Breast epithelium (tissue), 4 donors: ENCODE measurements at regions not wholly inside any gene's neighbourhood (a gene's known extent, or its start where the extent isn't known, plus 50 kb on each side); places are given as distances from the start of the nearest gene placed in this dataset.

ENCODE experiments used
- DNase-seq, 2 donors: peaks; one replicate each; pipeline ENCODE4 v3.0.0-alpha.2; 2019; ENCODE audit warnings: low spot score in 2 of 2
- H3K27ac ChIP-seq, 2 donors: fragments of 200-600 bp; sonication (generic) in 1 of 2; one replicate each; pipeline ENCODE4 v1.5.1; 2016 to 2019; ENCODE audit warnings: mild to moderate bottlenecking in 1 of 2
- H3K27me3 ChIP-seq, 2 donors: fragments of 200-600 bp; sonication (generic) in 1 of 2; one replicate each; pipeline versions ENCODE4 v1.5.1 to v1.6.0; 2017 to 2019; ENCODE audit warnings: control low read depth in 1 of 2, mild to moderate bottlenecking in 1 of 2
- H3K36me3 ChIP-seq: fragments of 200-600 bp; one replicate; pipeline ENCODE4 v1.5.1; 2019
- H3K4me1 ChIP-seq, 2 donors: fragments of 200-600 bp; sonication (generic); one replicate each; pipeline ENCODE4 v1.5.1; 2016 to 2019; ENCODE audit warnings: control low read depth in 1 of 2
- H3K4me3 ChIP-seq, 3 donors: fragments of 200-600 bp; sonication (generic); 1 replicate in 2 of 3; 2 replicates in 1 of 3; pipeline ENCODE4 v1.5.1; 2016 to 2019; ENCODE audit warnings: mild to moderate bottlenecking in 3 of 3, moderate library complexity in 2 of 3
- H3K9me3 ChIP-seq, 2 donors: fragments of 200-600 bp; sonication (generic) in 1 of 2; one replicate each; pipeline ENCODE4 v1.5.1; 2016 to 2019; ENCODE audit warnings: control low read depth in 1 of 2
- POLR2A ChIP-seq: fragments of 450-650 bp; IDR thresholded peaks from one replicate; pipeline ENCODE4 v1.6.1; 2016; ENCODE audit warnings: antibody characterized with exemption, mild to moderate bottlenecking, moderate library complexity
- POLR2AphosphoS5 ChIP-seq, 3 donors: sonication (generic); formaldehyde crosslinking; IDR thresholded peaks; one replicate each; pipeline ENCODE4 v1.6.1; 2017; ENCODE audit warnings: antibody characterized with exemption in 3 of 3
- intact Hi-C: fragments of 100-400 bp; cut with DNase I; formaldehyde crosslinking; loops from one replicate; pipeline ENCODE4 v1.15.1; 2023; ENCODE audit warnings: low total_unique reads
- TF ChIP-seq, protein P1 (sequence below), 3 donors: fragments of 450-650 bp; IDR thresholded peaks; one replicate each; pipeline ENCODE4 v1.5.1; 2016 to 2017; ENCODE audit warnings: antibody characterized with exemption in 3 of 3, mild to moderate bottlenecking in 3 of 3, moderate library complexity in 3 of 3

DNA sequence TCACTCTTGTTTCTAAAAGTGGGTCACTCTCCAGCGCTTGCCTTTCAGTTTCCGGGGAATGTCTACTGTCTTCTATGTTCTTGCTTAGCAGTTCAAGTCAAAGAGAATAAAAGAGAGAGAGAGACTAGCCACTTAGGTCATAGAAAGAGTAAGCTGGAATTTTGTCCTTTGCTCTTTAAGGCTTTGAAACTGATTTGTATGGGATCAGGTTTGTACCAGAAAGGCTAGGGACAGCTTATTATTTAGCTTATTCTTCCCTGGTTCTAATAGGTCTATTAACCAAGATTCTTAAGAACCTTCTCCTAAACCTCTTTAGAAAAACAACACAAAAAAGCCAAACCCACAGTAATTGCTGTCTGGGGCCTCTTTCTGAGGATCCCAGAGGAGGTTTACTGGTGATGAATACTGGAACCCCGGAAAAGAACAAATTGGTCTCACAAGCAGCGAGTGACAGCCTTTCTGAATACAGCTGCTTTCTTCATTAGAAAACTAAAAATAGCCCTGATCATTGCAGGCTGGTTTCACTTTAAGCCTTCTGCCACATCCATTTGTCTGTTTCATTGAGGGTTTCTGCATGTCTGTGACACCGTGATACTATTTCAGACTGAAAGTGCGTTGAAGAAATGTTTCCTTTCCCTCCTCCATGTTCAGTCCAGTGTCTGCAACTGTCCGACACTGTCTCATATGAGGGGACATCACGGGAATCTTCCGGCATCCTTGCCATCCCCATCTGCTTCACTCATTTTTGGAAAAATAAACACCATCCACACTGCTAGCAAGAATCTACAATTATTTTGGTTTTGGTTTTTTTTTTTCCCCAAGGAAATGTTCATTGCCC lies 75.1 kb upstream of the ATXN1 start:
- H3K4me1 ChIP-seq, result no peaks in the 10 kb centered on the region
- peak overlapping the region; percentile 10 to 54 (median 14) for H3K4me3 ChIP-seq
- H3K36me3 ChIP-seq, result no peaks in the 10 kb centered on the region
- H3K27ac ChIP-seq, result peak overlapping the region in 1 of 2 donors; percentile 52
- TF ChIP-seq POLR2A, result no peak
- TF ChIP-seq POLR2AphosphoS5 (IDR thresholded peaks at IDR 0.05), result no peak
- TF ChIP-seq, protein P1, sequence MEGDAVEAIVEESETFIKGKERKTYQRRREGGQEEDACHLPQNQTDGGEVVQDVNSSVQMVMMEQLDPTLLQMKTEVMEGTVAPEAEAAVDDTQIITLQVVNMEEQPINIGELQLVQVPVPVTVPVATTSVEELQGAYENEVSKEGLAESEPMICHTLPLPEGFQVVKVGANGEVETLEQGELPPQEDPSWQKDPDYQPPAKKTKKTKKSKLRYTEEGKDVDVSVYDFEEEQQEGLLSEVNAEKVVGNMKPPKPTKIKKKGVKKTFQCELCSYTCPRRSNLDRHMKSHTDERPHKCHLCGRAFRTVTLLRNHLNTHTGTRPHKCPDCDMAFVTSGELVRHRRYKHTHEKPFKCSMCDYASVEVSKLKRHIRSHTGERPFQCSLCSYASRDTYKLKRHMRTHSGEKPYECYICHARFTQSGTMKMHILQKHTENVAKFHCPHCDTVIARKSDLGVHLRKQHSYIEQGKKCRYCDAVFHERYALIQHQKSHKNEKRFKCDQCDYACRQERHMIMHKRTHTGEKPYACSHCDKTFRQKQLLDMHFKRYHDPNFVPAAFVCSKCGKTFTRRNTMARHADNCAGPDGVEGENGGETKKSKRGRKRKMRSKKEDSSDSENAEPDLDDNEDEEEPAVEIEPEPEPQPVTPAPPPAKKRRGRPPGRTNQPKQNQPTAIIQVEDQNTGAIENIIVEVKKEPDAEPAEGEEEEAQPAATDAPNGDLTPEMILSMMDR (IDR thresholded peaks at IDR 0.05), result no peak
- intact Hi-C loops, result no loop called here
- no peaks in the 10 kb centered on the region for H3K9me3 ChIP-seq
- no peaks in the 10 kb centered on the region for H3K27me3 ChIP-seq
- DNase-seq, result no peak

DNA sequence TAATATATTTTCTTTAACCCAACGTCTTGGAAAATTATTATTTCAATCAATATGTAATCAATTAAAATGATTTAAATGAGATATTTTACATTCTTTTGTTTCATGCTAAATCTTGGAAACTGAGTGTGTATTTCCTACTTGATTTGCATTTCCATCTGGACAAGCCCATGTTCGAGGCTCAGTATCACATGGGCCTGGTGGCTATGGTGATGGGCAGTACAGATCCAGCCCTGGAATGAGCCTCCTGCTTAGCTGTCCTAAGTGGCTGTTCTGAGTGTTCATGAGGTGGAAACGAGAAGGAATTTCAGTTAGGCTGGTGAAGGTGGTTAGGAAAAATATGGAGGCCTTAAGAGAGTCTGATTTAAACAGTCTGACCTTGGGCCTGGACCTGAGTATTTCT lies 73.0 kb upstream of the ATXN1 start:
- H3K9me3 ChIP-seq, result no peaks in the 10 kb centered on the region
- TF ChIP-seq POLR2AphosphoS5 (IDR thresholded peaks at IDR 0.05) (no peak), POLR2A (no peak)
- TF ChIP-seq, protein P1 (IDR thresholded peaks at IDR 0.05), result no peak
- intact Hi-C loops, result no loop called here
- H3K36me3 ChIP-seq, result no peaks in the 10 kb centered on the region
- no peak overlapping the region for H3K4me3 ChIP-seq
- no peaks in the 10 kb centered on the region for H3K27me3 ChIP-seq
- no peak overlapping the region for H3K27ac ChIP-seq
- H3K4me1 ChIP-seq, result no peaks in the 10 kb centered on the region
- DNase-seq, result no peak

DNA sequence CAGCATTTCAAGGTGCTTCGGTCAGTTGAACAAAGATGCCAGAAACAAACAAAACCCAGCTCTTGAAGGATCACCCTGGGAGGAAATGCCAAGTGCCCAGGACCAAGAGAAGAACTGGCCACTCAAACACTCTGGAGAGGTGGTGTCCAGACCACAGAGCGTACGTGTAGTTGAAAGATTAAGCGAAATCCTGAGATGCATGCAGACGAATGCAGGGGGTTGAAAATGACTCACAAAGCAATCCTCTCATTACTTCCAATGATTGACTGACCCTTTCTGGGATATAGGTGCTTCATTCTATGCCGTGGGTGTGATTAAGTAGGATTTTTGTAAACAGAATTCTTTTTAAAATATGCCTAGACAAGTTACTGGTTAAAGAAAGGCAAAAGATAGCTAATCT lies 71.5 kb upstream of the ATXN1 start:
- Histone ChIP-seq H3K36me3 (no peaks in the 10 kb centered on the region), H3K27ac (no peak overlapping the region), H3K4me3 (no peak overlapping the region), H3K9me3 (no peaks in the 10 kb centered on the region), H3K4me1 (no peaks in the 10 kb centered on the region), H3K27me3 (no peaks in the 10 kb centered on the region)
- intact Hi-C loops, result no loop called here
- no peak for DNase-seq
- TF ChIP-seq POLR2AphosphoS5 (IDR thresholded peaks at IDR 0.05), result no peak
- TF ChIP-seq, protein P1 (IDR thresholded peaks at IDR 0.05), result no peak
- TF ChIP-seq POLR2A, result no peak

DNA sequence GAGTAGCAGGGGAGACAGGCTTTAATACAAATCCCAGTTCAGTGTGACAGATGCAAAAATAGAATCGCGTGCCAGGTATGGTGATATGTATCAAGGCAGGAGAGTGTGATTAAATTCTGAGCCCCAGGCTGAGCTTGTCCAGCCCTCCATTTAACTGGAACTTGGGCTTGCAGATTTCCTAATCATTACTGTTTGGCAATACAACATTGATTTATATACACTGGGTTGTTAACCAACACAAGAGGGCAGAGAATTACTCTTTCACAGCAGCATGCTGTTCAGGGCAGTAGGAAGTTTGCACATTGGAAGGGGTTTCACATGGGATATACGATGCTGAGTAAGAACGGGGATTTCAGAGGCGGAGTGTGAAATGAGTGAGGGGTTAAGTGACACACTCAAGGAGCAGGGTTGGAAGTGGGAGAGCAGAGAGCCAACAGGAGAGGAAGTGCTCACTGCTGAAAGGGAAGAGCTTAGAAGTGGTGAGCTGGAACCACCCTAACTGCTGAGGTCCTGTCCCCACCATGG lies 70.8 kb upstream of the ATXN1 start:
- Histone ChIP-seq H3K4me3 (no peak overlapping the region), H3K9me3 (no peaks in the 10 kb centered on the region), H3K27me3 (no peaks in the 10 kb centered on the region), H3K4me1 (no peaks in the 10 kb centered on the region), H3K27ac (no peak overlapping the region), H3K36me3 (no peaks in the 10 kb centered on the region)
- intact Hi-C loops, result no loop called here
- DNase-seq, result no peak
- TF ChIP-seq POLR2AphosphoS5 (IDR thresholded peaks at IDR 0.05) (no peak), POLR2A (no peak)
- TF ChIP-seq, protein P1 (IDR thresholded peaks at IDR 0.05), result no peak

DNA sequence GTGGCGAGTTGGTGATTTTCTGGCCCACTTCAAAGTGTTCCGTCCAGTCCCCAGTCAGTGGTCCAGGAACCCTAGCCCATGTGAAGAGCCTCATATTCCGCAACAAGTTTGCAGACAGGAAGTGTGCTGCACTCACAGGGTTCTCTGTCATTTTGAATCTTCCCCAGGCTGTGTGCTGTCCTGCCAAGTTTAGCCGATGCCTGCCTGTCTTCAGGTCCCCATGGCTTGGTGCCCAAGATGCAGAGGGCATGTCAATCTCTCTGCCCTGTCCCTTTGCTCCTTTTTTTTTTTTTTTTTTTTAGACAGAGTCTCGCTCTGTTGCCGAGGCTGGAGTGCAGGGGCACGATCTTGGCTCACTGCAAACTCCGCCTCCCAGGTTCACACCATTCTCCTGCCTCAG lies 69.9 kb upstream of the ATXN1 start:
- no peak for DNase-seq
- H3K27ac ChIP-seq, result no peak overlapping the region
- no peaks in the 10 kb centered on the region for H3K27me3 ChIP-seq
- no peaks in the 10 kb centered on the region for H3K4me1 ChIP-seq
- no peak overlapping the region for H3K4me3 ChIP-seq
- TF ChIP-seq, protein P1 (IDR thresholded peaks at IDR 0.05), result no peak
- no peak for TF ChIP-seq POLR2A
- no peak for TF ChIP-seq POLR2AphosphoS5 (IDR thresholded peaks at IDR 0.05)
- intact Hi-C loops, result no loop called here
- no peaks in the 10 kb centered on the region for H3K9me3 ChIP-seq
- no peaks in the 10 kb centered on the region for H3K36me3 ChIP-seq
